Myocyte (in vitro differentiated cells): ENCODE measurements at regions not wholly inside any gene's neighbourhood (a gene's known extent, or its start where the extent isn't known, plus 50 kb on each side); places are given as distances from the start of the nearest gene placed in this dataset.
A peak's percentile ranks its signal among the peaks of the same experiment; 100 is the strongest.
"Not testable (repeated sequence)": the region's sequence is repeated elsewhere in the genome, so short reads cannot be mapped to it uniquely, and the experiment has no call there.

Experiments used
- DNase-seq: peaks from one replicate; pipeline ENCODE4 v3.0.0-alpha.2; 2012; ENCODE audit warnings: low read depth

DNA sequence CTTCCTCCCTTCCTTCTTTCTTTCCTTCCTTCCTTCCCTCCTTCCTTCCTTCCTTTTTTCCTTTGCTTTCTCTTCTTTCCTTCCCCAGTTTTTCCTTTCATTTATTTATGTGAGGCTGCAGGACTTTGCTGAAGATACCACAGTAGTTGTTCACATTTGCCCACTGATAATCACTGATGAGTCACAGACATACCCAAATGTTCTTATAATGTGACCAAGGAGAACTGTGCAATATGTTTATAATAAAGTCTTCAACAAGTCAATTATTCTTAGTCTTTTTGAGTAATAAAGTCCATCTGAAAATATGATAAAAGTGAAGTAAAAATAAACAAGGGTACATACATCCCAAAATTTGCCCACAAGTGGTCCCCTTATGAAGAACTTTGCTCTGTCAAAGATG, 159.7 kb downstream of the GNAI1 start:
- DNase-seq = no peak

- not testable (repeated sequence) for DNase-seq
These were observed 158.0 kb downstream of the GNAI1 start for GRCh38 chr7:80292634-80293033.

DNA sequence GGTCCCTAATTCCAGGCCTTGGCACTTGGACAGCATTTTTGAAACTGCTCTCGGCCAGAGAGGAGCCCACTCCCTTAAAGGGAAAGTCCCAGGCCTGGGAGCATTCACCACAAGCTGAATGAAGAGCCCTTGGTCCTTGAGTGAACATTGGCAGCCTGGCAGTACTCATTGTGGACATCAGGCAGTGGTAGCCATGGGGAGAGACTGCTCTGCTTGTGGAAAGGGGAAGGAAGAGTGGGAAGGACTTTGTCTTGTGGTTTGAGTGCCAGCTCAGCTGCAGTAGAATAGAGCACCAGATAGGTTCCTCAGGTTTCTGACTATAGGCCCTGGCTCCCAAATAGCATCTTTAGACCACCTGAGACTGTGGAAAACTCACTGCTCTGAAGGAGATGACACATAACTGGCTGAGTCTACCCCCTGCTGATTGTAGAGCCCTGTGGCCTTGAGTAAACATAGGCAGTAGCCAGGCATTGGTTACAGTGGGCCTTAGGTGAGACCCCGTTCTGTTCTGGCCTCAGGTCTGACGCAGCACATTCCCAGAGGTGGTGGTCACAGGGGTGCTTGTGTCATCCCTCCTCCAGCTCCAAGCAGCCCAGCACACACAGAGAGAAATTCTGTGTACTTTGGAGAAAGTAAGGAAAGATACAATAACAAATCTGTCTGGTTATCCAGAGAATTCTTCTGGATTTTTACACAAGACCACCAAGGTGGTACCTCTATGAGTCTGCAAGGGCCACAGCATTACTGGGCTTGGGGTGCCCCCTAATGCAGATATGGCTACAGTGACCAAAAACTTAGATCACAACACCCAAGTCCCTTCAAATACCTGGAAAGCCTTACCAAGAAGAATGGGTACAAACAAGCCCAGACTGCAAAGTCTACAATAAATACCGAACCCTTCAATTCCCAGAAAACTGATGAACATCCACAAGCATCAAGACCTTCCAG, 153.8 kb downstream of the GNAI1 start:
- DNase-seq = no peak

GRCh38 chr7:80287400-80288174, 153.0 kb downstream of the GNAI1 start:
- DNase-seq = no peak

GRCh38 chr7:80286611-80287010, 152.0 kb downstream of the GNAI1 start:
- no peak for DNase-seq

DNA sequence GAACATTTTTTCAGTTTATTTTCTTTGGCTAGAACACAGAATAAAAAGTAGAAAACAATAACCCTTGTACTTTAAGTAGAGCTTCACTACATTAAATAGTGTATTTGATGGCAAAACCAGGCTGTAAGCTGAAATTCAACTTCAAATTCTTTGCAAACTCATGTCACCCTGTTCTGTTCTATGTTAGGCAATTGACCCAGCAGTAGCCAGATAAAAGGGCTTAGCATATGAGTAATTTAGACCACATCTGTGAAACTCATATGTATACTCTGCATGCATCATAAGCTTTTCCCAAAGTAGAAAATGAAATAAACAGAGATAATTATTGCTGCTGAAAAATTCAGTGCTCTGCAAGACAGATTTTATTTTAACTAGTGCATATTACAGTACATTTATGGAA, 150.2 kb downstream of the GNAI1 start:
- DNase-seq = peak; percentile 36

GRCh38 chr7:80279760-80280159, 145.1 kb downstream of the GNAI1 start:
- DNase-seq = peak; percentile 17

GRCh38 chr7:80278737-80279136, 144.1 kb downstream of the GNAI1 start:
- peak; percentile 36 for DNase-seq

- DNase-seq = peak; percentile 75
These were observed 143.1 kb downstream of the GNAI1 start for GRCh38 chr7:80277434-80278427.
